SK-N-SH (cell line): ENCODE measurements at regions not wholly inside any gene's neighbourhood (a gene's known extent, or its start where the extent isn't known, plus 50 kb on each side); places are given as distances from the start of the nearest gene placed in this dataset.

Experiments
- CTCF ChIA-PET: fragments of 300-600, 350-600 bp; formaldehyde crosslinking; extraction: SDS; loops from one replicate; lab custom pipeline; 2021; lab: Yijun Ruan, JAX
- POLR2A ChIA-PET: fragments of 350-600 bp; sonication (Branson Sonifier 250); formaldehyde crosslinking; extraction: SDS; loops from one replicate; lab custom pipeline; 2020; ENCODE audit warnings: antibody characterized with exemption, inconsistent platforms; lab: Yijun Ruan, JAX
- DNase-seq: peaks from one replicate; pipeline ENCODE4 v3.0.0; 2012
- H2AFZ ChIP-seq: fragments of 200-600 bp; sonication (generic); 2 replicates; pipeline ENCODE4 v1.8.1; 2016; ENCODE audit warnings: antibody characterized with exemption, mild to moderate bottlenecking, low read depth
- H3F3A ChIP-seq: fragments of 200-600 bp; sonication (generic); replicated peaks from 2 replicates; pipeline ENCODE3; 2016; ENCODE audit warnings: antibody characterized with exemption, mild to moderate bottlenecking; ENCODE audit not compliant: insufficient read depth
- H3K27ac ChIP-seq, 2 experiments: fragments of 200-500 bp in 1 of 2; fragments of 200-600 bp in 1 of 2; sonication (Bioruptor generic) in 1 of 2; sonication (generic), shearing (Covaris generic) in 1 of 2; 2 replicates each; pipeline versions ENCODE4 v1.5.1 to v1.6.1; 2014 to 2016; ENCODE audit warnings: low read depth in 2 of 2, inconsistent platforms in 1 of 2, low read length in 1 of 2, mild to moderate bottlenecking in 1 of 2, mixed read lengths in 1 of 2
- H3K27me3 ChIP-seq: fragments of 200-600 bp; sonication (generic), shearing (Covaris generic); 2 replicates; pipeline ENCODE4 v1.6.1; 2016; ENCODE audit warnings: mixed run types; ENCODE audit not compliant: insufficient read depth
- H3K36me3 ChIP-seq, 2 experiments: fragments of 200-500 bp in 1 of 2; fragments of 200-600 bp in 1 of 2; sonication (Bioruptor generic) in 1 of 2; sonication (generic) in 1 of 2; replicated peaks in 1 of 2; 2 replicates each; pipeline versions ENCODE3 to v1.5.1; 2014 to 2016; ENCODE audit warnings: low read length in 1 of 2, mild to moderate bottlenecking in 1 of 2; ENCODE audit not compliant: insufficient read depth in 2 of 2, control insufficient read depth in 1 of 2
- H3K4me1 ChIP-seq, 2 experiments: fragments of 200-500 bp in 1 of 2; fragments of 200-600 bp in 1 of 2; sonication (Bioruptor generic) in 1 of 2; sonication (generic), shearing (Covaris generic) in 1 of 2; 2 replicates each; pipeline versions ENCODE4 v1.5.1 to v1.6.1; 2014 to 2016; ENCODE audit warnings: low read depth in 1 of 2, low read length in 1 of 2, mixed run types in 1 of 2; ENCODE audit not compliant: insufficient read depth in 2 of 2, control insufficient read depth in 1 of 2
- H3K4me2 ChIP-seq: fragments of 200-600 bp; sonication (generic), shearing (Covaris generic); 2 replicates; pipeline ENCODE4 v1.6.1; 2017; ENCODE audit warnings: mixed run types
- H3K4me3 ChIP-seq, 2 experiments: fragments of 200-500 bp in 1 of 2; fragments of 200-600 bp in 1 of 2; sonication (Bioruptor generic) in 1 of 2; sonication (generic), shearing (Covaris generic) in 1 of 2; 2 replicates each; pipeline versions ENCODE4 v1.5.1 to v1.8.1; 2014 to 2016; ENCODE audit warnings: low read depth in 2 of 2, inconsistent platforms in 1 of 2, low read length in 1 of 2, mild to moderate bottlenecking in 1 of 2, mixed read lengths in 1 of 2, moderate library complexity in 1 of 2
- H3K79me2 ChIP-seq: fragments of 200-600 bp; sonication (generic); 2 replicates; pipeline ENCODE4 v1.8.1; 2017; ENCODE audit warnings: mild to moderate bottlenecking; ENCODE audit not compliant: insufficient read depth
- H3K9ac ChIP-seq: fragments of 200-600 bp; sonication (generic); 2 replicates; pipeline ENCODE4 v1.6.1; 2017; ENCODE audit warnings: mixed run types
- H3K9me2 ChIP-seq: fragments of 200-600 bp; sonication (generic); 2 replicates; pipeline ENCODE4 v1.6.1; 2017; ENCODE audit warnings: mixed run types
- H3K9me3 ChIP-seq: fragments of 200-600 bp; sonication (generic); 2 replicates; pipeline ENCODE4 v1.6.1; 2017; ENCODE audit warnings: mixed run types, mild to moderate bottlenecking, moderate library complexity
- H4K20me1 ChIP-seq: fragments of 200-600 bp; sonication (generic); 2 replicates; pipeline ENCODE4 v1.6.1; 2017; ENCODE audit warnings: mild to moderate bottlenecking, mixed run types; ENCODE audit not compliant: insufficient read depth
- CHD2 ChIP-seq: fragments of 150-350 bp; IDR thresholded peaks from 2 replicates; pipeline ENCODE4 v1.6.1; 2018; ENCODE audit warnings: low read length; ENCODE audit not compliant: partially characterized antibody
- FOXM1 ChIP-seq: IDR thresholded peaks from 2 replicates; pipeline ENCODE4 v1.4.0; 2012; ENCODE audit warnings: low read depth, mild to moderate bottlenecking
- IRF3 ChIP-seq: fragments of 150-350 bp; IDR thresholded peaks from 2 replicates; pipeline ENCODE4 v1.6.1; 2016; ENCODE audit warnings: mild to moderate bottlenecking, low read depth, low read length
- MAX ChIP-seq: IDR thresholded peaks from 2 replicates; pipeline ENCODE4 v1.4.0; 2012; ENCODE audit warnings: low read depth
- NFIC ChIP-seq: IDR thresholded peaks from 2 replicates; pipeline ENCODE4 v1.4.0; 2012; ENCODE audit warnings: borderline replicate concordance
- POLR2AphosphoS5 ChIP-seq: IDR thresholded peaks from 2 replicates; pipeline ENCODE4 v1.6.1; 2012; ENCODE audit warnings: low read depth, low read length
- RAD21 ChIP-seq: IDR thresholded peaks from 2 replicates; pipeline ENCODE4 v1.6.1; 2012; ENCODE audit warnings: mild to moderate bottlenecking, low read length
- RCOR1 ChIP-seq: fragments of 150-350 bp; IDR thresholded peaks from 2 replicates; pipeline ENCODE4 v1.6.1; 2017; ENCODE audit warnings: antibody characterized with exemption, low read length
- REST ChIP-seq: IDR thresholded peaks from 2 replicates; pipeline ENCODE4 v1.6.1; 2012; ENCODE audit warnings: mild to moderate bottlenecking, low read depth, low read length, moderate library complexity
- SIN3A ChIP-seq: IDR thresholded peaks from 2 replicates; pipeline ENCODE4 v1.6.1; 2012; ENCODE audit warnings: low read depth, mild to moderate bottlenecking, low read length, moderate library complexity, borderline replicate concordance
- TCF12 ChIP-seq: IDR thresholded peaks from 2 replicates; pipeline ENCODE4 v1.4.0; 2012
- YY1 ChIP-seq: IDR thresholded peaks from 2 replicates; pipeline ENCODE4 v1.4.0; 2012; ENCODE audit warnings: low read depth, mild to moderate bottlenecking
- WGBS: methylation state at CpG from one replicate; pipeline ENCODE4 v1.1.6; 2017; ENCODE audit warnings: low lambda C conversion rate; 5-methylcytosine and 5-hydroxymethylcytosine counted together
- TF ChIP-seq, protein P1 (sequence below): IDR thresholded peaks from 2 replicates; pipeline ENCODE4 v1.4.0; 2012; ENCODE audit warnings: low read depth, borderline replicate concordance
- TF ChIP-seq, protein P2 (sequence below): fragments of 200-600 bp; sonication (generic); IDR thresholded peaks from 2 replicates; pipeline ENCODE4 v1.6.1; 2017; ENCODE audit warnings: antibody characterized with exemption, mild to moderate bottlenecking, moderate library complexity

DNA sequence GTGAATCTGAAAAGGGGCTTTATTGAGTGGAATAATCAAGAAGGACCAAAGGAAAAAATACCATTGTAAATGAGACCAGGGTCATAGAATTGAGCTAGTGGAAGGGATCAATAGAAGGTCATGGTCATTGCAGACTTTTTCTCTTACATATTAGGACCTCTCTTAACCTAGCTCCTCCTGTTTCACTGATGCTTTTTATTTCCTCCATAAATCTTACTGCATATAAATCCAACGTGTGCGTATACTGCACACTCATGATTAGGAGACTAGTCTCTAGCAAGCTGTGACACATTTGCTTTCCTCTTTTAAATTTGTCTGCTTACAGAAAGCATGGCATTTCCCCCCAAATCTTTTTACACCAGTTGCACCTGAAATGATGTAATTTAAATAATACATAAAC, 179.6 kb upstream of the B3GALT2 start:
- H3K9ac ChIP-seq: no peak overlapping the region
- 92% methylated on average over 2 of the region's 2 CpGs for WGBS
- ChIA-PET CTCF (no interaction called here), POLR2A (no interaction called here)
- TF ChIP-seq TCF12 (no peak), MAX (no peak), FOXM1 (no peak)
- TF ChIP-seq, all 33 proteins: peak for 0
- Histone ChIP-seq H3K9me2 (no peaks in the 10 kb centered on the region), H3K4me2 (no peak overlapping the region), H4K20me1 (no peaks in the 10 kb centered on the region), H3K36me3 (no peaks in the 10 kb centered on the region), H3K27ac (no peak overlapping the region), H3K27me3 (no peaks in the 10 kb centered on the region), H3K4me1 (no peaks in the 10 kb centered on the region), H3K9me3 (no peaks in the 10 kb centered on the region), H3K4me3 (no peak overlapping the region), H3K79me2 (no peaks in the 10 kb centered on the region), H2AFZ (no peak overlapping the region), H3F3A (no peaks in the 10 kb centered on the region)
- DNase-seq: no peak

GRCh38 chr1:193359631-193360030, 173.2 kb upstream of the B3GALT2 start:
- 81% methylated on average over 5 of the region's 5 CpGs for WGBS
- no peak overlapping the region for H2AFZ ChIP-seq
- H3K9me2 ChIP-seq: no peaks in the 10 kb centered on the region
- no peak overlapping the region for H3K27ac ChIP-seq
- TF ChIP-seq, protein P1, sequence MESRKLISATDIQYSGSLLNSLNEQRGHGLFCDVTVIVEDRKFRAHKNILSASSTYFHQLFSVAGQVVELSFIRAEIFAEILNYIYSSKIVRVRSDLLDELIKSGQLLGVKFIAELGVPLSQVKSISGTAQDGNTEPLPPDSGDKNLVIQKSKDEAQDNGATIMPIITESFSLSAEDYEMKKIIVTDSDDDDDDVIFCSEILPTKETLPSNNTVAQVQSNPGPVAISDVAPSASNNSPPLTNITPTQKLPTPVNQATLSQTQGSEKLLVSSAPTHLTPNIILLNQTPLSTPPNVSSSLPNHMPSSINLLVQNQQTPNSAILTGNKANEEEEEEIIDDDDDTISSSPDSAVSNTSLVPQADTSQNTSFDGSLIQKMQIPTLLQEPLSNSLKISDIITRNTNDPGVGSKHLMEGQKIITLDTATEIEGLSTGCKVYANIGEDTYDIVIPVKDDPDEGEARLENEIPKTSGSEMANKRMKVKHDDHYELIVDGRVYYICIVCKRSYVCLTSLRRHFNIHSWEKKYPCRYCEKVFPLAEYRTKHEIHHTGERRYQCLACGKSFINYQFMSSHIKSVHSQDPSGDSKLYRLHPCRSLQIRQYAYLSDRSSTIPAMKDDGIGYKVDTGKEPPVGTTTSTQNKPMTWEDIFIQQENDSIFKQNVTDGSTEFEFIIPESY: no peak
- no peak for TF ChIP-seq RAD21
- DNase-seq: no peak
- H3K79me2 ChIP-seq: no peaks in the 10 kb centered on the region
- no peaks in the 10 kb centered on the region for H3K36me3 ChIP-seq
- POLR2A ChIA-PET: no interaction called here
- no peaks in the 10 kb centered on the region; a peak in 2 of 4 replicates for H3K4me1 ChIP-seq
- no peaks in the 10 kb centered on the region for H3F3A ChIP-seq
- H3K4me3 ChIP-seq: no peak overlapping the region
- no peak overlapping the region for H3K9ac ChIP-seq
- H3K4me2 ChIP-seq: no peak overlapping the region
- 0 out of 2 replicates have a peak, but pooled peaks cover 3% of the 10 kb centered on the region for H3K9me3 ChIP-seq
- no peaks in the 10 kb centered on the region for H4K20me1 ChIP-seq
- no peaks in the 10 kb centered on the region for H3K27me3 ChIP-seq
- CTCF ChIA-PET: no interaction called here

- Histone ChIP-seq H3K36me3 (no peaks in the 10 kb centered on the region), H2AFZ (no peak overlapping the region), H3K9me2 (no peaks in the 10 kb centered on the region), H3K9me3 (0 out of 2 replicates have a peak, but pooled peaks cover 3% of the 10 kb centered on the region), H4K20me1 (no peaks in the 10 kb centered on the region), H3K27ac (no peak overlapping the region), H3K9ac (no peak overlapping the region), H3F3A (no peaks in the 10 kb centered on the region), H3K4me3 (no peak overlapping the region), H3K4me2 (no peak overlapping the region), H3K4me1 (no peaks in the 10 kb centered on the region; a peak in 2 of 4 replicates), H3K79me2 (no peaks in the 10 kb centered on the region), H3K27me3 (no peaks in the 10 kb centered on the region)
- DNase-seq: no peak
- 79% methylated on average over 3 of the region's 3 CpGs for WGBS
- ChIA-PET POLR2A (no interaction called here), CTCF (no interaction called here)
- TF ChIP-seq YY1 (no peak), SIN3A (no peak), REST (no peak), CHD2 (no peak), NFIC (no peak), RCOR1 (no peak), IRF3 (no peak), POLR2AphosphoS5 (no peak)
- TF ChIP-seq, protein P2, sequence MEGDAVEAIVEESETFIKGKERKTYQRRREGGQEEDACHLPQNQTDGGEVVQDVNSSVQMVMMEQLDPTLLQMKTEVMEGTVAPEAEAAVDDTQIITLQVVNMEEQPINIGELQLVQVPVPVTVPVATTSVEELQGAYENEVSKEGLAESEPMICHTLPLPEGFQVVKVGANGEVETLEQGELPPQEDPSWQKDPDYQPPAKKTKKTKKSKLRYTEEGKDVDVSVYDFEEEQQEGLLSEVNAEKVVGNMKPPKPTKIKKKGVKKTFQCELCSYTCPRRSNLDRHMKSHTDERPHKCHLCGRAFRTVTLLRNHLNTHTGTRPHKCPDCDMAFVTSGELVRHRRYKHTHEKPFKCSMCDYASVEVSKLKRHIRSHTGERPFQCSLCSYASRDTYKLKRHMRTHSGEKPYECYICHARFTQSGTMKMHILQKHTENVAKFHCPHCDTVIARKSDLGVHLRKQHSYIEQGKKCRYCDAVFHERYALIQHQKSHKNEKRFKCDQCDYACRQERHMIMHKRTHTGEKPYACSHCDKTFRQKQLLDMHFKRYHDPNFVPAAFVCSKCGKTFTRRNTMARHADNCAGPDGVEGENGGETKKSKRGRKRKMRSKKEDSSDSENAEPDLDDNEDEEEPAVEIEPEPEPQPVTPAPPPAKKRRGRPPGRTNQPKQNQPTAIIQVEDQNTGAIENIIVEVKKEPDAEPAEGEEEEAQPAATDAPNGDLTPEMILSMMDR: no peak; the same call in 1 of the 2 replicates
These were observed 172.0 kb upstream of the B3GALT2 start for GRCh38 chr1:193358419-193358818.
